ENCODE measurements at regions not wholly inside any gene's neighbourhood (a gene's known extent, or its start where the extent isn't known, plus 50 kb on each side); places are given as distances from the start of the nearest gene placed in this dataset.

GRCh38 chr2:58608146-58608545, 367.0 kb upstream of the FANCL start:
- Histone ChIP-seq H3K79me2 (ENCODE audit: insufficient read depth, low read length) (no peaks in the 10 kb centered on the region), H3K9me3 (ENCODE audit: low read depth, low read length) (no peaks in the 10 kb centered on the region)

DNA sequence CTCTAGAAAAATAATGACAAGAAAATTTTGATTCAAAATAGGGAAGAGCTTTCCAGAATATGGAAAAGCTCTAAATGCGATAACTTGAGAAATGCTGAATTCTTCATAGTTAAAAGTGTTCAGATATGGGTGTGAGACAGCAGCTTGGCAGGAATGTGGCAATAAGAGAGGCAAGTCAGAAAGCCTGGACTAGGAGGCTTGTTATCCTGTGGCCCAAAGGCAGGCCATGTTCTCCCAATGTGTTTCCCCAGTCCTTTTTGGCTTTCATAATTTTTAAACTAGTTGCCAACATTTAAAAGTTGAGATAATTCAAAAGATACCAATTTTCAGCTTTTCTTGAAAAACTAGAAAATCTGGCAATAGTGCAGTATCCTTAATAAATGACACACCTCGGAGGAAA, 366.3 kb upstream of the FANCL start:
- no peak overlapping the region for H3K27ac ChIP-seq (ENCODE audit: low read depth, low read length)
- TF ChIP-seq, protein P1, sequence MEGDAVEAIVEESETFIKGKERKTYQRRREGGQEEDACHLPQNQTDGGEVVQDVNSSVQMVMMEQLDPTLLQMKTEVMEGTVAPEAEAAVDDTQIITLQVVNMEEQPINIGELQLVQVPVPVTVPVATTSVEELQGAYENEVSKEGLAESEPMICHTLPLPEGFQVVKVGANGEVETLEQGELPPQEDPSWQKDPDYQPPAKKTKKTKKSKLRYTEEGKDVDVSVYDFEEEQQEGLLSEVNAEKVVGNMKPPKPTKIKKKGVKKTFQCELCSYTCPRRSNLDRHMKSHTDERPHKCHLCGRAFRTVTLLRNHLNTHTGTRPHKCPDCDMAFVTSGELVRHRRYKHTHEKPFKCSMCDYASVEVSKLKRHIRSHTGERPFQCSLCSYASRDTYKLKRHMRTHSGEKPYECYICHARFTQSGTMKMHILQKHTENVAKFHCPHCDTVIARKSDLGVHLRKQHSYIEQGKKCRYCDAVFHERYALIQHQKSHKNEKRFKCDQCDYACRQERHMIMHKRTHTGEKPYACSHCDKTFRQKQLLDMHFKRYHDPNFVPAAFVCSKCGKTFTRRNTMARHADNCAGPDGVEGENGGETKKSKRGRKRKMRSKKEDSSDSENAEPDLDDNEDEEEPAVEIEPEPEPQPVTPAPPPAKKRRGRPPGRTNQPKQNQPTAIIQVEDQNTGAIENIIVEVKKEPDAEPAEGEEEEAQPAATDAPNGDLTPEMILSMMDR (IDR thresholded peaks at IDR 0.05; ENCODE audit: extremely low read depth, low read depth, low read length) = no peak

More at GRCh38 chr2:58608146-58608545, 367.0 kb upstream of the FANCL start:
- Histone ChIP-seq H3K27me3 (ENCODE audit: insufficient read depth, low read length) (no peaks in the 10 kb centered on the region), H3K4me3 (ENCODE audit: insufficient read depth, low read length) (no peak overlapping the region), H3K27ac (ENCODE audit: low read depth, low read length) (no peak overlapping the region), H3K4me1 (ENCODE audit: insufficient read depth, low read length) (no peaks in the 10 kb centered on the region), H4K20me1 (ENCODE audit: insufficient read depth, low read length) (no peaks in the 10 kb centered on the region), H3K36me3 (ENCODE audit: insufficient read depth, low read length) (no peaks in the 10 kb centered on the region), H3K4me2 (ENCODE audit: insufficient read depth, low read length) (no peak overlapping the region), H2AFZ (ENCODE audit: low read length) (no peak overlapping the region)
- no peak for DNase-seq (ENCODE audit: insufficient read length, low spot score, missing footprints)
- TF ChIP-seq, protein P1 (IDR thresholded peaks at IDR 0.05; ENCODE audit: extremely low read depth, low read depth, low read length) = no peak

GRCh38 chr2:58606799-58607198, 365.7 kb upstream of the FANCL start:
- no peak overlapping the region for H3K4me3 ChIP-seq (ENCODE audit: insufficient read depth, low read length)
- no peaks in the 10 kb centered on the region for H3K9me3 ChIP-seq (ENCODE audit: low read depth, low read length)
- no peaks in the 10 kb centered on the region for H3K36me3 ChIP-seq (ENCODE audit: insufficient read depth, low read length)
- no peaks in the 10 kb centered on the region for H4K20me1 ChIP-seq (ENCODE audit: insufficient read depth, low read length)
- no peaks in the 10 kb centered on the region for H3K79me2 ChIP-seq (ENCODE audit: insufficient read depth, low read length)
- no peaks in the 10 kb centered on the region for H3K27me3 ChIP-seq (ENCODE audit: insufficient read depth, low read length)
- no peak overlapping the region for H3K4me2 ChIP-seq (ENCODE audit: insufficient read depth, low read length)
- no peak for DNase-seq (ENCODE audit: insufficient read length, low spot score, missing footprints)
- no peaks in the 10 kb centered on the region for H3K4me1 ChIP-seq (ENCODE audit: insufficient read depth, low read length)
- no peak overlapping the region for H3K27ac ChIP-seq (ENCODE audit: low read depth, low read length)
- TF ChIP-seq, protein P1 (IDR thresholded peaks at IDR 0.05; ENCODE audit: extremely low read depth, low read depth, low read length) = no peak
- H2AFZ ChIP-seq (ENCODE audit: low read length) = no peak overlapping the region

More for the DNA sequence above, 366.3 kb upstream of the FANCL start:
- Histone ChIP-seq H3K79me2 (ENCODE audit: insufficient read depth, low read length) (no peaks in the 10 kb centered on the region), H3K4me2 (ENCODE audit: insufficient read depth, low read length) (no peak overlapping the region), H3K9me3 (ENCODE audit: low read depth, low read length) (no peaks in the 10 kb centered on the region), H3K4me1 (ENCODE audit: insufficient read depth, low read length) (no peaks in the 10 kb centered on the region), H3K4me3 (ENCODE audit: insufficient read depth, low read length) (no peak overlapping the region), H3K27me3 (ENCODE audit: insufficient read depth, low read length) (no peaks in the 10 kb centered on the region), H4K20me1 (ENCODE audit: insufficient read depth, low read length) (no peaks in the 10 kb centered on the region), H3K36me3 (ENCODE audit: insufficient read depth, low read length) (no peaks in the 10 kb centered on the region), H2AFZ (ENCODE audit: low read length) (no peak overlapping the region)
- no peak for DNase-seq (ENCODE audit: insufficient read length, low spot score, missing footprints)

DNA sequence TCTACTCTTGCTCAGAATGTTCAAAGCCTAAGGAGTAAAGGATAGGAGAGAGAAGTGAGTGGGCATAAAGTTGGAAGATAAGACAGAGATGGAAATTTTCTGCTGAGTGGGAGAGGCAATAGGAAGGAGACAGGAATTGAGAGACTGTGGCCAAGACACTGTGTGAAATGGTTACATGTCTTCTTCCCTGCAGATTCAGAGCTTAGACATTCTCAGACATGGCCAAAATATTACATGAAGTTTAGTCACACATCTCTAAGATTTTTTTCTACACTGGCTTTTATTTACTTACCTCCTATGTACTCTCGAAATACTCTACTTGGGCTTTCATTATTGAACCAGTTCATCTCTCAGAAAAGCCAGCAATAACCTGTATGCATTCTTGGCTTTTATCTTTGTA, 363.0 kb upstream of the FANCL start:
- Histone ChIP-seq H3K27me3 (ENCODE audit: insufficient read depth, low read length) (no peaks in the 10 kb centered on the region), H3K79me2 (ENCODE audit: insufficient read depth, low read length) (no peaks in the 10 kb centered on the region), H3K27ac (ENCODE audit: low read depth, low read length) (no peak overlapping the region), H3K4me1 (ENCODE audit: insufficient read depth, low read length) (no peaks in the 10 kb centered on the region), H3K9me3 (ENCODE audit: low read depth, low read length) (no peaks in the 10 kb centered on the region), H4K20me1 (ENCODE audit: insufficient read depth, low read length) (no peaks in the 10 kb centered on the region), H3K4me3 (ENCODE audit: insufficient read depth, low read length) (no peak overlapping the region), H3K36me3 (ENCODE audit: insufficient read depth, low read length) (no peaks in the 10 kb centered on the region), H2AFZ (ENCODE audit: low read length) (no peak overlapping the region), H3K4me2 (ENCODE audit: insufficient read depth, low read length) (no peak overlapping the region)
- TF ChIP-seq, protein P1 (IDR thresholded peaks at IDR 0.05; ENCODE audit: extremely low read depth, low read depth, low read length) = no peak
- no peak for DNase-seq (ENCODE audit: insufficient read length, low spot score, missing footprints)

Measured in osteoblast (primary cell).